GM21381 (cell line): ENCODE measurements at regions not wholly inside any gene's neighbourhood (a gene's known extent, or its start where the extent isn't known, plus 50 kb on each side); places are given as distances from the start of the nearest gene placed in this dataset.

Experiments
- ATAC-seq: cut with Tn5 transposase; IDR thresholded peaks from one replicate; pipeline ENCODE4 v1.9.1; 2021; ENCODE audit warnings: mild to moderate bottlenecking, moderate library complexity; ENCODE audit not compliant: unreplicated experiment

DNA sequence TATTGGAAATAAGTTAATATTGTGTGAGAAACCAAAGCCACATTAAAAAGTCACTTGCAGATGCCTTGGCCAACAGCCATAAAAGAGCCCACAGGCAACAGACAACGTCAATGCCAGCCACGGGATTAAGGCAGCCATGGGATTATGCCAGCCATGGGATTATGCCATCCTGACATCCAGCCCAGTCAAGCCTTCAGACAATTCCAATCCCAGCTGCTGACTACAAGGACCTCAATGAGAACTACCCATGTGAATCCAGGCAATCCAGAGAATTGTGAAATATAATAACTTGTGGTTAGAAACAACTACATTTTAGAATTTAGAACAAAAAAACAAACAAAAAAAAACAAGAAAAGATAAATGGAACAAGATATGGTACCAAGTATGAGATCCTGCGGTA is 356.6 kb downstream of the EFNB2 start:
- no peak for ATAC-seq

DNA sequence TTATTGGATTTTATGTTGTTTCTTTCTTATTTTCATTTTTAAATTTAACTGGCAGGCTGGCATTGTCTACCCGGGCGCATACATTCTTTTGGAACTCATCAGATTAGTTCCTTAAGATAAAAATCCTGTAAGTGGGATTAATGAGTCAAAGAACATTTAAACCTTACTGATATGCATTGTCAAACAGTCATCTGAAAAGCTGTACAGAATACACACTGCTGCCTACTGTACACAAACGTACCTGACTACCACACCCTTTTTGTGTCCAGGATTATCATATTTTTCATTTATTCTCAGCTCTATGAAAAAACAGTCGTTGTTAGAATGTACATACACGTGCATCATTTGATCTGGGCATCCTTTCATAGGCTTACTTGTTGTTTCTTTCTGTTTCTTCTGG is 358.3 kb downstream of the EFNB2 start:
- ATAC-seq, result no peak

GRCh38 chr13:106176117-106176516 is 359.3 kb downstream of the EFNB2 start:
- no peak for ATAC-seq

- ATAC-seq, result no peak
Observed at GRCh38 chr13:106173891-106174610, 361.4 kb downstream of the EFNB2 start.

- no peak for ATAC-seq
Observed at GRCh38 chr13:106173346-106173745, 362.1 kb downstream of the EFNB2 start.

GRCh38 chr13:106172176-106172905 is 363.1 kb downstream of the EFNB2 start:
- no peak for ATAC-seq

DNA sequence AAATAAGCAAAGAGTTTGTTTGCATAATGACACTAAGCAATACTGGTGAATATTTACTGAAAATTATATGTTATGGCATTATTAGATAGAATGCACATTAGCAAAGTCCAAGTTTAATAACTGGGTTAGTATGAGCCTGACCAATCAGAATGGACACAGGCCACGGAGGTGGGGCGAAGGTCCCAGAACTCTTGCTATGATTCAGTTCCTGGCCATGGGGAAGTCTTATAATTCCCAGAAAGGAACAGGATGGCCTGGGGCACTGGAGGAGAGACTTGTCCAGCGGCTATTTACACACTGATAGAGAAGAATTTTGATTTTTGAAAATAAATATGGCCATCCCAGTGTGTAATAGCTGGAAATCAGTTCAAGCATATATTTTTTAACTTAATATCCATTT is 372.0 kb downstream of the EFNB2 start:
- no peak for ATAC-seq

- no peak for ATAC-seq
Observed at GRCh38 chr13:106161146-106161545, 374.3 kb downstream of the EFNB2 start.

DNA sequence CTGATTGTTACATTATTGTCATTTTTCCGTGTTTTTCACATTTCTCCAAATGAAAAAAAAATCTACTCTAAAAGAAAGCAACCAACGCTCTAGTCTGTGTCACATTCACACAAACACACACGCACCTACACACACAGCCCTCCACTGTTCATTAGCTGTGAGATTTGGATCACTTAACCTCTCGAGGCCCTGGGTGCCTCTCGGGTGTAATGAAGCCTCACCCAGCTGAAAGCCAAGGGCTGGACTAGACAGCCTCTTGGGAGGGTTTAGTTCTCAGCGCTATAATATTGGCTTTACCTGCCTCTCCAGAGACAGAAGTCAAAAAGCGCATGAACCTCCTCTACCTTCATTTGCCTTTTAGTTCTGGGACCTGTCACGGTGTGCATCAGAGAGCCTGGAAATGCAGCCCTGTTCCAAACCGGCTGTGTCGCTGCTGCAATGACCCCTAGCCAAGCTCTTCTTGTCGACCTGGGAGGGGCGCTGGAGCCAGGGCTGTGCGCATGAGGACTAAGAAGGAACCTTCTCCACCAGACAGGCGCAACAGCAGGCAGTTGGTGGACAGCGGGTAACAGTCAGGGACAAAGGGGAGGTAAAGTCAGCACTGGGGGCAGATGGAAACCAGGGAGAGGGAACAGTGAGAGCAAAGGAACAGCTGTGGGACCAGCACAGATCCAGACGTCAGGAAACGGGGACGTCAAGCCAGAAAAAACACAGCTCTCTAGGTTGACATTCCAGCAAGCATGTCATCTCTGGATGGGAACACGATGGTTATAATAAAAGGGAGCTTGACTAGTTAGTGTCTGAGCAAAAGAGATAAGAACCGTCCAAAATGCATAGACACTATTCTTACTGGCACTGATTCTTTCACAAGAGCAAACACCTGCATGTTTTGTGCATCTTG is 375.9 kb downstream of the EFNB2 start:
- no peak for ATAC-seq

DNA sequence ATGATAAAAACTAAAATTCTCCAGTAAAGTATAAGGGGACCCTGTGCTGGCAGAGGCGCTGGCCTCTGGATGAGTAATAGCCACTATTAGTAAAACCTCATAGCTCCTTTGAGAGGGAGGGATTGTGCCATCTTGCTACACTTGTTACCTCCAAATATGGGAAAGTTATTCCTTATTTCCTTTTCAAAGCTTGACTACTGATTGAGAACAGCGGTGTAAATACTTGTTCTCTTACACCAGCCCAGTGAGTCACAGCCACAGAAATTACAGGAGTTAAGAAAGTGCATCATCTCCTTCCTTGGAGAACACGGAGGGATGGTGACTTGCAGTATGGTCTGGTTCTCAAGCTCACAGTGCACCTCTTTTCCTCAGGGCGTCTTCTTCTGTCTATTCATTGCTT is 379.0 kb downstream of the EFNB2 start:
- no peak for ATAC-seq

DNA sequence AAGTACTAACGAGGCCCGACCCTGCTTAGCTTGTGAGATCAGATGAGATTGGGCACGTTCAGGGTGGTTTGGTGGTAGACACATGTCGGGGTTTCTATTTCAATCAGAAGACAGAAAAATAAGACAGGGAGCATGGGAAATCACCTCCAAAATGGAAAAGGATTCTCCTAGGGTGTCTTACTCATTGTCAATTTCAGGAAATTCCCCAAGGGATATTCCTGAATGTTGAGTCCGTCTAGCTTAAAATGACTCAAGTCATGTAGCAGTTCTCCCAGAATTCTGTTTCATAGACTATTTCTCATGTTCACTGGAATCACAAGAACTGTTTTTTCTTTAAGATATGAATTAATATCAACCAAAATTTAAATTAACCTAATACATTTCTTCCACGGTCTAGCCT is 380.1 kb downstream of the EFNB2 start:
- no peak for ATAC-seq

- ATAC-seq, result no peak
Observed at GRCh38 chr13:106153876-106154275, 381.6 kb downstream of the EFNB2 start.

DNA sequence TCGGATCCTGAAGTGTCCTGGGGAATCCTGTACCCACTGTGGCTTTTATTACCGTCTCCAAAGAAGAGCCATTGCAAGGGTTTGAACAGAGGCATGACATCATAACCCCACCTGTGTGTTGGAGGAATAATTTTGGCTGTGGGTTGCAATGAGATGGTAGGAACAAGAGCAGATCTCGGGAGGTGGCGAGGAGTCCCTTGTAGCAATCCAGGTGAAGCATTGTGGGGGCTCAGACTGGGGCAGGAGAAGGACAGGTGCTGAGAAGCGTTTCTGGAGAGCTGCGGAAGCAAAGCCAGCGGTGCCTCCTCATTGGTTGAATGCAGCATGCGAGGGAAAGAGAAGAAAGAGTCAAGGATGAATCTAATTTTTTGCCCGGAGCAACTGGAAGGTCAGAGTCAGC is 382.4 kb downstream of the EFNB2 start:
- ATAC-seq, result no peak

DNA sequence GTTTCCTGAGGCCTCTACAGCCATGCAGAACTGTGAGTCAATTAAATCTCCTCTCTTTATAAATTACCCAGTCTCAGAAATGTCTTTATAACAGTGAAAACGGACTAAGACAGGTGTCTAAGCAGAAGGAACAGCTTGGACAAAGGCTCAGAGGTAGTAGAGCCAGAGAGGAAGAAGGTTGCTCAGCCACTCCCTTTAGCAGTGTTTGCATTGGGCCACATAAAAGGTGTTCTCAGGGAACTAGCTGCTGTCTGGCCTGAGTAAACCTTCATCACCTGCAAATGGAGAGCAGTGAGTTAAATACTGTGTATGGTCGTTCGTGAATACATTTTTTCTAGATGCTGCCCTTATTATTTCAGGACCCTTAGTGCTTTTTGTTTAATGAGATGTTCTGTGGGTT is 383.4 kb downstream of the EFNB2 start:
- no peak for ATAC-seq

DNA sequence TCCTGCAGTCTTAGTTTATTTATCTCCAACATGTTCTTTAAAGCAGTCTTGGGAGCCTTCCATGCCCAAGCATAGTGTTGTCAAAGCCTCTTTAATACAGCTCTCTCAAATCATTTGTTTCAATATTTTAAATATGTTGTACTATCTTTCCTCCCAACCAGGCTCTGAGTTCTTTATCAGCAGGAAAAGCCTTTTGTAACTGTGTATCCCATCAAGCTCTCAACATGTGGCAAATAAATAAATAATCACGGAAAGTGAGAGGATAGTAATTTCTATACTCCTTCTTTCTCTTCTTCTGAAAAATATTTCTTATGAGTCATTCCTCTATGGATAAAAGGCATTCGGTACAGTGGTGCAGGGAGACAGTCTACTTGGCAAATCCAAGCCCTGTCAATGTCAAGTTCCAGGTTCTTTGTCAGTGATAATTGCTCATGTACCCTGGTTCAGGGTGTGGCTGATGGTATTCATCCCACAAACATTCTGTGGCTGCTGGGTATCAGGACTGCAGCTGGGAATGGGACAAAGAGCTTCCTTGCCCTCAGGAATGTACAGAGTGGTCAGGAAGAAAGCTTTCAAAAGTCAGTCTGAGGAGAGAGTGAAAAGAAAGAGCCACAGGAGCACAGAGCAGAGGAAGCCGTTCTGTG is 384.3 kb downstream of the EFNB2 start:
- no peak for ATAC-seq

DNA sequence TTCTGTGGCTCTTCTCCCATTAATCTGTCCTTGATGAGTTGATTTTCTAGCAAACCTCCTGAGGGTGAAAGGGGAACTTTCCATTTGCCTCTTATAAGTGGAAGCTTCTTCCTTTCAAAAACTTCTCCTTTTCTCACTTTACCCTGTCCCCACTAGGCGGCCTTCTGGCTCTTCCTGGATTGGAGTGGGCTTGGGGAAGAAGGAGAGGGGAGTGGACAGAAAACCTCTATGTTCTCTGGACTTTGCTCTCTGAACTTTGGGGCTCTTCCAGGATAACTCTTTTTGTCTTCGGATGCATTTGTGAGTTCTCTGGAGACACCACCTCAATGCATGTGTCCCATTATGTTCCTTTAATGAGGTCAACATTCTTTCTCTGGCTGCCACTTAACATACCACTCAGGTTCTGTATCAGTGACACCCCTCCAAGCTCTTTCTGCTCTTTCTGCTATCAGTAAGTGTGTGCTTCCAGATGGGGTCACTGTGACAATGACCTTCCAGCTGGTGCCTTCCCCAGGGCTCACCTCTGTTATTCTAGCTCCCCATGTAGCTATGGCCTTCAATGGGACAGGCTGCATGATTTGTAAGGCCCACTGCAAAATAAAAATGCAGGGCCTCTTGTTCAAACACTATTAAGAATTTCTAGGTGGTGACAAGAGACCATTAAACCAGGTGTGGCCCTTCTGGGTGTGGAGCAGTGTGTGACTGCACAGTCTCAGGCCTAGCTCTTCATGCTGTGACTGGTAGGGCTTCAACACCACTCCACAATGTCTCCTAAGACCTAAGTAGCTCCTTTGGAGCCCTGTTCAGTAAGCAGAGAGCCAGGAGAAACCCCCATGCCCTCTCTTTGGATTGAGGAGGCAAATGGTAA is 389.2 kb downstream of the EFNB2 start:
- ATAC-seq, result no peak

DNA sequence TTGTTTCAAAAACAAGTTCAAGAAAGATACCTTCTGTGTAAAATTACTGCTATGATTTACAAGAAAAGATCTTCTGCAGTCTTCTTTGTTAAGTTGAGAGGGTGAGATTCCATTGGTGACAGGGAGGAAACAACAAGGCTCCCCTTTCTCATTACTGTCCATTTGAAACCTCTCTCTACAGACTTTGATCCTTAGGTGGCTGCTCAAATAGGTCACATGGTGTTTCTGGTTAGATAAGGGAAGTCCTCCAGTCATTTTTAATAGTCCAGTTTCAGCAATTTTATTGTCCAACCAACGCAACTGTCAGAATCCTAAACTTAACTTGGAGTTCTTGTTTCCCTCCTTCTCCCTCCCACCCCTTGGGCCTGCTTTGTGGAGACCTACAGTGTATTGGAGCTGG is 390.4 kb downstream of the EFNB2 start:
- no peak for ATAC-seq

DNA sequence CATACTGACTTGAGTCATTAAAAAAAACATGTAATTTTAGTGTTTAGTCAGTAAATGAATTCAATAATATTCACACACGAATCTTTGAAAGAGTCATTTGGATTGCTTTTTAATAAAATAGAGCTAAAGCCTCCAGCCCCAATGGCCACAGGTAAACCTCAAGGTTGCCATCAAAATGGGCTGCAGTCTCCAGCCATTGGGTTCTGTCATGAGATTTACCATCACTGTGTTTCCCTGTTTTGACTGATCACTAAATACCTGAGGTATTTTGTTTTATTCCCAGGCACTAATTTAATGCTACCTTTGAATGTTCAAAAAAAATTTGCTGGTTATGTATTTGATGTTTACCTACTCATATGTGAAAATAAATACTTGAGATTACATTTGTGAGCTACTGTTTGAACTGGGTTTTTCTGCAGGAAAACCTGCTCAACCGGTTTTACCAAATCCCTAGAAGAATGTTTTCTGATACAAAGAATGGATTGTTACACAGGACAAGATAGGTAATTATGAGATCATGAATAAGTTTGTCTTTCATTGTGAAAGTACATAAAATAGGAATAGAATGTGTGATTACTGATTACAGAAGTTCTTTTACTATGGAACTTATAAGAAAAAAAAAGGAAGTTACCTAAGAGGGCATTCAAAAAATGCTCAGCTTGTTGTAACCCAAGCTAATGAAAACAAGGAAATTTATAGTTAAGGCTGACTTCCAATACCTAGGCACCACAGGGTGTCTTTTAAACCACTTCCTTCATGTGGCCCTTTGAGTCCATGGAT is 391.3 kb downstream of the EFNB2 start:
- ATAC-seq, result no peak

DNA sequence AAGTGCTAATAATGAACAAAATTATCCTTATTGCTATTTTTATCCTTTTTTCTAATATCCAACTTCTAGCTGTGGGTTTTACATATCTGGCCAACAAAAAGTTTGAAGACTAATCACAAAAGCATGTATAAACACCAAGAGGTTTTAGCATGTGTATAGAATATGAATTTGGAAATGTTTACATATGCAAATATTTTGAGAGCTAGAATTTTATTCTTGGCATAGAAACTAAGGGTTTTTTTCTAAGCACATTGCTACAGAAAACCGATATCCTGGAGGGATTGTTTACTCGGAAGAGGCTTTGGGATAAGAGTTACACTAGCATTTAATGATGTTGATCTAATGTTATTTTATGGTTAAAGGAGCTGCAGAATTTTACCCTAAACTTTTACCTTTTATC is 392.1 kb downstream of the EFNB2 start:
- no peak for ATAC-seq
